ENCODE measurements at regions not wholly inside any gene's neighbourhood (a gene's known extent, or its start where the extent isn't known, plus 50 kb on each side); places are given as distances from the start of the nearest gene placed in this dataset.
"Not testable (repeated sequence)": the region's sequence is repeated elsewhere in the genome, so short reads cannot be mapped to it uniquely, and the experiment has no call there.

DNA sequence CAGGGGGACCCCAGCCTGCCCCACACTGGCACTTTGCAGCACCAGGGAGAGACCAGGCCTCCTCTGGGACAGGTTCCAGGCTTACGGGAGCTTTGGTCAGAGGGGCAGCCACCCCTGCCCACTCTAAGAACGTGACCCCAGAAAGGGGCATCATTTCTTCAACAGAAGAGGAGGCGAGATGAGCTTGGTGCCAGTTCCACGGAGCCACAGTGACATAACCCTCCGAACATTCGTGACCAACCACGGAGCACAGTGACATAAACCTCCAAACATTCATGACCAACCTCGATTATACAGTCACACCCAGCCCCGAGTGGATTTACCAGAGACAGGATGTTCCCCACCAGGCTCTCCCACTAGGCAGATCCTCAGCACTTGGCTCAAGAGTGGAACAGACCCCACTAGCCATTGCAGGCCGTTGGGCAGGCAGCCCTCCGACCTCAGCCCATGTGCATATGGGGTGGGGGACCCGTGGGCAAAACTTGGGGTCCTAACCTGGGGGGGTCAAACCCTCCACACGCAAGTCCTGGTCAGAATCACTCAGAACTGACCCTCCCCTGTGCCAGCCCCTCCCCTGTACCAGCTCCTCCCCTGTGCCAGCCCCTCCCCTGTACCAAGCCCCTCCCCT is 112.9 kb downstream of the METRNL start:
- H3K27me3 ChIP-seq (ENCODE audit: control insufficient read depth, insufficient read depth, low read length) = no peaks in the 10 kb centered on the region
- peaks cover 5% of the 10 kb centered on the region for H3K9me3 ChIP-seq (ENCODE audit: control insufficient read depth, insufficient read depth, low read length)
- WGBS (ENCODE audit: insufficient coverage) = 90% methylated on average over 11 of the region's 13 CpGs
- H3K27ac ChIP-seq (ENCODE audit: low read depth, low read length) = peak overlapping the region; percentile 36
- DNase-seq (ENCODE audit: low read depth in 4 of 6, low spot score in 6 of 6) = no peak
- H3K36me3 ChIP-seq (ENCODE audit: control insufficient read depth, insufficient read depth, low read length) = no peaks in the 10 kb centered on the region
- peaks cover 31% of the 10 kb centered on the region for H3K4me1 ChIP-seq (ENCODE audit: control insufficient read depth, insufficient read depth, low read length)
- H3K4me3 ChIP-seq (ENCODE audit: low read depth, low read length) = no peak overlapping the region

- H3K27ac ChIP-seq (ENCODE audit: low read depth, low read length); DNase-seq (ENCODE audit: low read depth in 4 of 6, low spot score in 6 of 6); H3K27me3 ChIP-seq (ENCODE audit: control insufficient read depth, insufficient read depth, low read length); H3K4me3 ChIP-seq (ENCODE audit: low read depth, low read length); H3K9me3 ChIP-seq (ENCODE audit: control insufficient read depth, insufficient read depth, low read length); H3K36me3 ChIP-seq (ENCODE audit: control insufficient read depth, insufficient read depth, low read length): not testable (repeated sequence)
- 80% methylated on average over 1 of the region's 2 CpGs for WGBS (ENCODE audit: insufficient coverage)
- peaks cover 31% of the 10 kb centered on the region for H3K4me1 ChIP-seq (ENCODE audit: control insufficient read depth, insufficient read depth, low read length)
These were observed 113.5 kb downstream of the METRNL start for GRCh38 chr17:83192789-83193335.

GRCh38 chr17:83193336-83194185 is 114.2 kb downstream of the METRNL start:
- no peak for DNase-seq (ENCODE audit: low read depth in 4 of 6, low spot score in 6 of 6)
- H3K27me3 ChIP-seq (ENCODE audit: control insufficient read depth, insufficient read depth, low read length) = no peaks in the 10 kb centered on the region
- WGBS (ENCODE audit: insufficient coverage) = 90% methylated on average over 11 of the region's 13 CpGs
- H3K4me1 ChIP-seq (ENCODE audit: control insufficient read depth, insufficient read depth, low read length) = peaks cover 31% of the 10 kb centered on the region
- no peaks in the 10 kb centered on the region for H3K9me3 ChIP-seq (ENCODE audit: control insufficient read depth, insufficient read depth, low read length)
- H3K4me3 ChIP-seq (ENCODE audit: low read depth, low read length) = no peak overlapping the region
- H3K27ac ChIP-seq (ENCODE audit: low read depth, low read length) = no peak overlapping the region
- H3K36me3 ChIP-seq (ENCODE audit: control insufficient read depth, insufficient read depth, low read length) = no peaks in the 10 kb centered on the region

GRCh38 chr17:83194186-83194561 is 114.8 kb downstream of the METRNL start:
- H3K4me1 ChIP-seq (ENCODE audit: control insufficient read depth, insufficient read depth, low read length) = peaks cover 30% of the 10 kb centered on the region
- DNase-seq (ENCODE audit: low read depth in 4 of 6, low spot score in 6 of 6) = no peak

DNA sequence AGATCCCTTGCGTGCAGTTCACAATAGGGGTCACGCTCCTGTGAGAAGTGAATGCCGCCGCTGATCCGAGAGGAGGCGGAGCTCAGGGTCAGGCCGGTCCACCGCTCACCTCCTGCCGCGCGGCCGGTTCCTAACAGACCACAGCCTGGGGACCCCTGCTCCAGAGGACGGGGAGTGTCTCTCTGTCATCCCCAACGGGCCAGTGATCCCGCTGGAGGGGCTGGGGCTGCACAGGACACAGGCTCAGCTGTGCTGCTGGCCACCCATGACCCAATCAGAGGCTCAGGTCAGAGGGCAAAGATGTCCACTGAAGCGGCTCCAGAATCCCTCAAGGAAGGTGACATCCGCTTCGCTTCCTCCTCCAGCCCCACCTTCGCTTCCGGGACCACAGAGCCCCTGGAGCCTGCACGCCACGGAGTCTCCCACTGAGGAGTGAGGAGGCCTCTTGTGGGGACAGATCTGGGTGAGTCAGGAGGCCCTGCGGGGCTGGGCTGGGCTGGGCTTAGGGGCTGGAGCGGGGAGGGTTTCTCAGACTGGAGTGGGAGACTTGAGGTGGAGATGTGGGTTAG is 115.4 kb downstream of the METRNL start:
- Histone ChIP-seq H3K4me3 (ENCODE audit: low read depth, low read length) (no peak overlapping the region), H3K4me1 (ENCODE audit: control insufficient read depth, insufficient read depth, low read length) (peaks cover 23% of the 10 kb centered on the region), H3K27ac (ENCODE audit: low read depth, low read length) (no peak overlapping the region), H3K27me3 (ENCODE audit: control insufficient read depth, insufficient read depth, low read length) (no peaks in the 10 kb centered on the region), H3K36me3 (ENCODE audit: control insufficient read depth, insufficient read depth, low read length) (no peaks in the 10 kb centered on the region), H3K9me3 (ENCODE audit: control insufficient read depth, insufficient read depth, low read length) (no peaks in the 10 kb centered on the region)
- DNase-seq (ENCODE audit: low read depth in 4 of 6, low spot score in 6 of 6) = no peak
- WGBS (ENCODE audit: insufficient coverage) = 90% methylated on average over 21 of the region's 24 CpGs

More at GRCh38 chr17:83194186-83194561, 114.8 kb downstream of the METRNL start:
- WGBS (ENCODE audit: insufficient coverage) = 96% methylated on average over 3 of the region's 7 CpGs
- Histone ChIP-seq H3K9me3 (ENCODE audit: control insufficient read depth, insufficient read depth, low read length) (no peaks in the 10 kb centered on the region), H3K27me3 (ENCODE audit: control insufficient read depth, insufficient read depth, low read length) (no peaks in the 10 kb centered on the region), H3K4me3 (ENCODE audit: low read depth, low read length) (no peak overlapping the region), H3K36me3 (ENCODE audit: control insufficient read depth, insufficient read depth, low read length) (no peaks in the 10 kb centered on the region), H3K27ac (ENCODE audit: low read depth, low read length) (no peak overlapping the region)

DNA sequence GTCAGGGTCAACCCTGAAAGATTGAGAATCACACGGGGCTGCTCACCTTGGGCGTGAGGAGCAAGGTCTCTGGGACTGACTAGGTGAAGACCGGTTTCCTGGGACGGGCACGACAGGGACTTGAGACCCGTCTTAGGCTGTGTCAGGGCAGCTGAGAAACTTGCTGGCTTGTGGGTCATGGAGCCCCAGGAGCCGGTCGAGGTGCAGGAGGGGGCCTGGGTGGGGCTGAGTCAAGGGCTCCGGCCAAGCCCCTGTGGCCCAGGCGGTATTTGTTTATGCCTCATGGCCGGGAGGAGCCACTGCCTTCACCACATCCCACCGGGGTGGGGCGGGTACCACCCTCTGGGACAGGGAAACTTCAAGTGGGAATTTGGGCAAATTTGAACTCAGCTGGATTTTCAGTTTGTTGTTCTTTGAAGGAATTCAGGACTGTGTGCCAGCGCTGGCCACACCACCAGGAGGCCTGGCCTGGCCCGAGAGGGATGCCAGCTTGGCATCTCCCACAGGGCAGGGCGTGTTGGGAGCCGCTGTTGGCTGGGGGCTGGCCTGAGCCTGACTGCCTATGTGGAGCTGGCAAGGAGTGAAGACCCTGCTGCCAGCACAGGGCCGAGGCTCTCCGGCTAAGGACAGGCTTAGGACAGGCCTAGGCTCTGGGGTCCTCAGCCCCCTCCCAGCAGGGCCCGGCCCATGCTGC is 116.1 kb downstream of the METRNL start:
- H3K36me3 ChIP-seq (ENCODE audit: control insufficient read depth, insufficient read depth, low read length) = no peaks in the 10 kb centered on the region
- H3K9me3 ChIP-seq (ENCODE audit: control insufficient read depth, insufficient read depth, low read length) = no peaks in the 10 kb centered on the region
- DNase-seq (ENCODE audit: low read depth in 4 of 6, low spot score in 6 of 6) = peak in 1 of 6 donors; percentile 57
- no peak overlapping the region for H3K4me3 ChIP-seq (ENCODE audit: low read depth, low read length)
- H3K4me1 ChIP-seq (ENCODE audit: control insufficient read depth, insufficient read depth, low read length) = peaks cover 17% of the 10 kb centered on the region
- no peak overlapping the region for H3K27ac ChIP-seq (ENCODE audit: low read depth, low read length)
- H3K27me3 ChIP-seq (ENCODE audit: control insufficient read depth, insufficient read depth, low read length) = no peaks in the 10 kb centered on the region
- WGBS (ENCODE audit: insufficient coverage) = 79% methylated on average over 18 of the region's 20 CpGs

DNA sequence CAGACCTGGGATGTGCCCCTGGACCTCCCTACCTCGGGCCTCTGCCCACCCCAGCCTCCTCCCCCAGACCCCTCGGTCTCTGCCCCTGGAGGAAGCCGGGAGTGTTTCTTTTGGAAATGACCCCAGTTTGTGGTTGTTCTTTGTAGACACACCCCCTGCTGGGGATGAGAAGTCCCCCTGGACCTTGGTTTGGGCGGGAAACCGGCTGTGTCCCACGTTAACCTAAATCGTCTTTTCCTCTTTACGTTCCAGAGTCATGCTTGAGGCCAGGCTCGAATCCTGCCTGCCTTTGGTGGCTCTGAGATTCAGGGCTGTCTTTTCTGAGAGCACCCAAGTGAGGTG is 116.6 kb downstream of the METRNL start:
- no peak overlapping the region for H3K4me3 ChIP-seq (ENCODE audit: low read depth, low read length)
- peak overlapping the region; percentile 25 for H3K27ac ChIP-seq (ENCODE audit: low read depth, low read length)
- H3K4me1 ChIP-seq (ENCODE audit: control insufficient read depth, insufficient read depth, low read length) = peaks cover 12% of the 10 kb centered on the region
- WGBS (ENCODE audit: insufficient coverage) = 80% methylated on average over 7 of the region's 9 CpGs
- DNase-seq (ENCODE audit: low read depth in 4 of 6, low spot score in 6 of 6) = no peak
- no peaks in the 10 kb centered on the region for H3K9me3 ChIP-seq (ENCODE audit: control insufficient read depth, insufficient read depth, low read length)
- H3K36me3 ChIP-seq (ENCODE audit: control insufficient read depth, insufficient read depth, low read length) = no peaks in the 10 kb centered on the region
- H3K27me3 ChIP-seq (ENCODE audit: control insufficient read depth, insufficient read depth, low read length) = no peaks in the 10 kb centered on the region

DNA sequence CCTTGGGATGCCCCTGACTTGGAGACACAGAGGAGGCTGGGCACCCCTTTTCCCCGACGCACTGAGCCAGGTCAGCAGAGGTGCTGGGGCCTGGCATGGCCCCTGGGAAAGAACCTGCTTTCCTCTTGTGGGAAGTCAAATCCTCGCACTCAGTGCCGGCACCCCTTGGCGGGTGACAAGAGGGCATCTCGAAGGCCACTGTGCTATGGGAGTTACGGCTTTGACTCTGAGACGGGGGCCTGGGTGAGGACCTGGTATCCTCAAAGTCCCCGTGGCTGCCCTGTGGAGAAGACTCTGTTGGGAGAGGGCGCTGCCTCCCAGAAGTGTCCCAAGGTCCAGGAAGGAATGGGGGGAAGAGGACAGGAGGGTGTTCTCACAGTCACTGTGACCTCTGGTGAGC is 117.0 kb downstream of the METRNL start:
- no peaks in the 10 kb centered on the region for H3K36me3 ChIP-seq (ENCODE audit: control insufficient read depth, insufficient read depth, low read length)
- H3K4me1 ChIP-seq (ENCODE audit: control insufficient read depth, insufficient read depth, low read length) = peaks cover 12% of the 10 kb centered on the region
- no peaks in the 10 kb centered on the region for H3K27me3 ChIP-seq (ENCODE audit: control insufficient read depth, insufficient read depth, low read length)
- no peak for DNase-seq (ENCODE audit: low read depth in 4 of 6, low spot score in 6 of 6)
- no peak overlapping the region for H3K4me3 ChIP-seq (ENCODE audit: low read depth, low read length)
- no peaks in the 10 kb centered on the region for H3K9me3 ChIP-seq (ENCODE audit: control insufficient read depth, insufficient read depth, low read length)
- H3K27ac ChIP-seq (ENCODE audit: low read depth, low read length) = peak overlapping the region; percentile 25
- 95% methylated on average over 10 of the region's 10 CpGs for WGBS (ENCODE audit: insufficient coverage)

DNA sequence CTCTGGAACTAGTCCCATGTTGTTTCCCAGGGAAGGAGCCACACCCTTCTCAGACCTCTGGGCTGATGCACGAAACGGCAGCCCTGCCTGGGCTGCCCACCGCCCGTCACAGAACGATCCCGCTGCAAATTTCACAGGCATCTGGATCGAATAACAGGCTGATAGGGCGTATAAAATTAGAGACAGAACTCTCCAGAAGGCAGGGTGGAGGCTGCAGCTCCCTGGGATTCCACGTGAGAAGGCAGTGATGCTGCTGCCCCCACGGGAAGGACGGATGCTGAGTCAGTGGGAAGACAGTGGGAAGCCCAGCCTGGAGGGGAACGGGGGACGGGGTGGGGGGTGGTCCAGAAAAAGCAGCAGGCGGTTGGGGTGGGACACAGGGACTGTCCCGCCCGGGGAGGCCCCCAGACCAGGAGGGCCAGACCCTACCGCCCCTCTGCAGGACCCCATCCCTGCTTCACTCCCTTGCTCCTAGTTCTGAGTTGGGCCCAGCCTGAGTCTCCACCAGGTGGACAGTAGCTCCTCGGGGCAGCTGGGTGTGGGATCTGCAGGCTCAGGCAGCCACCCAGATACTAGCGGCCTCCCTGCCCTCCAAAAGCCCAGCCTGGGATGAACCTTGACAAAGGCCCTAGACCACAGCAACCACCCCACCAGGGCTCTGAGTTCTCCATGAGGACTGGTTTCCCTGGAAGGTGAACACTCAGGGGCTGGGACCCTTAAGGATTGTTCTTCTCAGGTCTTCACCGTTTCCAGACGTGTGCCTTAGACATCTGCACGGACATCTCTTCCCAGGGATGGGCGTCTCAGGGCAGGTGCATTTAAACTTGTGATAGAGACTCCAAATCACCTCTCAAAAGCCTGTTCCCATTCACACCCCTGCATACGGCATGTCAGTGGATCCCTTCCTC is 117.8 kb downstream of the METRNL start:
- no peak for DNase-seq (ENCODE audit: low read depth in 4 of 6, low spot score in 6 of 6)
- WGBS (ENCODE audit: insufficient coverage) = 77% methylated on average over 21 of the region's 24 CpGs

More for the DNA sequence above, 117.8 kb downstream of the METRNL start:
- Histone ChIP-seq H3K4me3 (ENCODE audit: low read depth, low read length) (no peak overlapping the region), H3K9me3 (ENCODE audit: control insufficient read depth, insufficient read depth, low read length) (no peaks in the 10 kb centered on the region), H3K36me3 (ENCODE audit: control insufficient read depth, insufficient read depth, low read length) (no peaks in the 10 kb centered on the region), H3K27ac (ENCODE audit: low read depth, low read length) (no peak overlapping the region), H3K4me1 (ENCODE audit: control insufficient read depth, insufficient read depth, low read length) (peaks cover 12% of the 10 kb centered on the region), H3K27me3 (ENCODE audit: control insufficient read depth, insufficient read depth, low read length) (no peaks in the 10 kb centered on the region)

Data from spinal cord (tissue), 9 donors.